Smooth muscle cell (in vitro differentiated cells): ENCODE measurements at regions not wholly inside any gene's neighbourhood (a gene's known extent, or its start where the extent isn't known, plus 50 kb on each side); places are given as distances from the start of the nearest gene placed in this dataset.

Experiments used
- DNase-seq: peaks from one replicate; lab custom pipeline; 2025; ENCODE audit not compliant: unreplicated experiment; lab: John Stamatoyannopoulos, UW
- H2AFZ ChIP-seq: fragments of 200-600 bp; sonication (generic); 2 replicates; pipeline ENCODE4 v1.6.0; 2016; ENCODE audit warnings: antibody characterized with exemption, low read depth, mild to moderate bottlenecking
- H3F3A ChIP-seq: fragments of 200-600 bp; sonication (generic); 2 replicates; pipeline ENCODE4 v1.6.0; 2017; ENCODE audit warnings: antibody characterized with exemption, low read depth
- H3K27ac ChIP-seq: fragments of 200-600 bp; sonication (generic); 2 replicates; pipeline ENCODE4 v1.5.1; 2016; ENCODE audit warnings: low read depth, mild to moderate bottlenecking
- H3K27me3 ChIP-seq: fragments of 200-600 bp; sonication (generic); 2 replicates; pipeline ENCODE4 v1.6.1; 2016; ENCODE audit warnings: low read depth, mild to moderate bottlenecking
- H3K36me3 ChIP-seq: fragments of 200-600 bp; sonication (generic); 2 replicates; pipeline ENCODE4 v1.5.1; 2016; ENCODE audit warnings: low read depth
- H3K4me1 ChIP-seq: fragments of 200-600 bp; sonication (generic); 2 replicates; pipeline ENCODE4 v1.5.1; 2016; ENCODE audit warnings: low read depth
- H3K4me2 ChIP-seq: fragments of 200-600 bp; sonication (generic); 2 replicates; pipeline ENCODE4 v1.6.0; 2016; ENCODE audit warnings: mild to moderate bottlenecking
- H3K4me3 ChIP-seq: fragments of 200-600 bp; sonication (generic); 2 replicates; pipeline ENCODE4 v1.5.1; 2016; ENCODE audit warnings: mild to moderate bottlenecking
- H3K79me2 ChIP-seq: fragments of 200-600 bp; sonication (generic); 2 replicates; pipeline ENCODE4 v1.6.0; 2016; ENCODE audit warnings: low read depth, mild to moderate bottlenecking
- H3K9ac ChIP-seq: fragments of 200-600 bp; sonication (generic); 2 replicates; pipeline ENCODE4 v1.6.0; 2016; ENCODE audit warnings: low read depth
- H3K9me3 ChIP-seq: fragments of 200-600 bp; sonication (generic); replicated peaks from 2 replicates; pipeline ENCODE4 v1.5.1; 2016; ENCODE audit warnings: low read depth
- H4K20me1 ChIP-seq: fragments of 200-600 bp; sonication (generic); 2 replicates; pipeline ENCODE4 v1.6.0; 2016; ENCODE audit warnings: low read depth
- WGBS: methylation state at CpG from one replicate; pipeline ENCODE4 v1.1.7; 2016; ENCODE audit warnings: low lambda C conversion rate; 5-methylcytosine and 5-hydroxymethylcytosine counted together
- TF ChIP-seq, protein P1 (sequence below): fragments of 200-600 bp; sonication (generic); IDR thresholded peaks from 2 replicates; pipeline ENCODE4 v1.5.1; 2017; ENCODE audit warnings: borderline replicate concordance, mild to moderate bottlenecking, antibody characterized with exemption; ENCODE audit not compliant: insufficient read depth, poor library complexity, severe bottlenecking

DNA sequence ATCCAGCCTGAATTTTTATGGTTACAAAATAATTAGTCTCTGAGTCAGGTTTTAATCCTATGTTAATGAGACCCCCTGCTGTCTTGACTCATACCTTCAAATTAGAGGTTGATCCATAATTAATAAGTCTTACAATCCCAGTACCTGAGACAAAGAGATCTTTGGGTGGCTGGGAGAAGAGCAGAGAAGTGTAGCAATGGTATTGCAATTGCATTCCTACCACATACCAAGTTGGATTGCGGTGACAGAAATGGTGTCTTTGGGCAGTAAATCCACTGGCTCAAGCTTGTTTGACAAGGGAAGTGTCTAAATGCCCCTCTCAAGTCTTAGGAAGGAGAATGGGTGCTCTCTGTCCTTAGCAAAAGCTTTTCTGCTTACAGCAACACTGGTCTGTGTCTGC, 150.4 kb downstream of the BTBD3 start:
- Histone ChIP-seq H3F3A (peaks cover 4% of the 10 kb centered on the region), H2AFZ (no peak overlapping the region), H3K4me2 (peak overlapping the region; percentile 67), H3K9ac (no peak overlapping the region), H3K27ac (peak overlapping the region; percentile 51), H3K27me3 (no peaks in the 10 kb centered on the region), H3K9me3 (no peaks in the 10 kb centered on the region), H3K36me3 (no peaks in the 10 kb centered on the region), H3K4me1 (peaks cover 19% of the 10 kb centered on the region), H3K79me2 (no peaks in the 10 kb centered on the region), H4K20me1 (no peaks in the 10 kb centered on the region), H3K4me3 (no peak overlapping the region)
- TF ChIP-seq, protein P1, sequence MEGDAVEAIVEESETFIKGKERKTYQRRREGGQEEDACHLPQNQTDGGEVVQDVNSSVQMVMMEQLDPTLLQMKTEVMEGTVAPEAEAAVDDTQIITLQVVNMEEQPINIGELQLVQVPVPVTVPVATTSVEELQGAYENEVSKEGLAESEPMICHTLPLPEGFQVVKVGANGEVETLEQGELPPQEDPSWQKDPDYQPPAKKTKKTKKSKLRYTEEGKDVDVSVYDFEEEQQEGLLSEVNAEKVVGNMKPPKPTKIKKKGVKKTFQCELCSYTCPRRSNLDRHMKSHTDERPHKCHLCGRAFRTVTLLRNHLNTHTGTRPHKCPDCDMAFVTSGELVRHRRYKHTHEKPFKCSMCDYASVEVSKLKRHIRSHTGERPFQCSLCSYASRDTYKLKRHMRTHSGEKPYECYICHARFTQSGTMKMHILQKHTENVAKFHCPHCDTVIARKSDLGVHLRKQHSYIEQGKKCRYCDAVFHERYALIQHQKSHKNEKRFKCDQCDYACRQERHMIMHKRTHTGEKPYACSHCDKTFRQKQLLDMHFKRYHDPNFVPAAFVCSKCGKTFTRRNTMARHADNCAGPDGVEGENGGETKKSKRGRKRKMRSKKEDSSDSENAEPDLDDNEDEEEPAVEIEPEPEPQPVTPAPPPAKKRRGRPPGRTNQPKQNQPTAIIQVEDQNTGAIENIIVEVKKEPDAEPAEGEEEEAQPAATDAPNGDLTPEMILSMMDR: no peak
- 4% methylated on average over 1 of the region's 1 CpG for WGBS
- DNase-seq: no peak

DNA sequence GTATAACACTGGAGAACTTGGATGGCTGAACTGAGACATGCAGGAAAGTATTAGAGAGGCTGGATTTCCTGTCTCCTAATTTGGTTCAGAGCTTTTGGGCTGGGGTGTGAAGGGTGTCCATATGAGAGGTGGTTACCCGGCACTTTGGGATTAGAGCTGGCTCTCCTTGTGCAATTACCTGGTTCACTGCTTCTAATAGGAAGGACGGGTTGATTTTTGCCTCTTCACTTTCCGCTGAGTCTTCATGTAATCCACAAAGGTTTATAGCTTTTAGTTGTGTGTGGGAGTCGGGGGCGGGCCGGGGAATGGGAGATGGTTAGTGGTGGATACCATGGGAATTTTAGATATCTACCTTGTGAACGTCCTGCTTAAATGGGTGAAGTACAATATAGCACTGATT, 151.5 kb downstream of the BTBD3 start:
- no peak for DNase-seq
- Histone ChIP-seq H3K4me2 (peak overlapping the region; percentile 67), H3K4me1 (peaks cover 19% of the 10 kb centered on the region), H3K27ac (no peak overlapping the region), H3K79me2 (no peaks in the 10 kb centered on the region), H3F3A (peaks cover 4% of the 10 kb centered on the region), H3K27me3 (no peaks in the 10 kb centered on the region), H4K20me1 (no peaks in the 10 kb centered on the region), H3K9me3 (no peaks in the 10 kb centered on the region), H3K4me3 (no peak overlapping the region), H2AFZ (no peak overlapping the region), H3K36me3 (no peaks in the 10 kb centered on the region), H3K9ac (no peak overlapping the region)
- TF ChIP-seq, protein P1: no peak
- 82% methylated on average over 7 of the region's 7 CpGs for WGBS

DNA sequence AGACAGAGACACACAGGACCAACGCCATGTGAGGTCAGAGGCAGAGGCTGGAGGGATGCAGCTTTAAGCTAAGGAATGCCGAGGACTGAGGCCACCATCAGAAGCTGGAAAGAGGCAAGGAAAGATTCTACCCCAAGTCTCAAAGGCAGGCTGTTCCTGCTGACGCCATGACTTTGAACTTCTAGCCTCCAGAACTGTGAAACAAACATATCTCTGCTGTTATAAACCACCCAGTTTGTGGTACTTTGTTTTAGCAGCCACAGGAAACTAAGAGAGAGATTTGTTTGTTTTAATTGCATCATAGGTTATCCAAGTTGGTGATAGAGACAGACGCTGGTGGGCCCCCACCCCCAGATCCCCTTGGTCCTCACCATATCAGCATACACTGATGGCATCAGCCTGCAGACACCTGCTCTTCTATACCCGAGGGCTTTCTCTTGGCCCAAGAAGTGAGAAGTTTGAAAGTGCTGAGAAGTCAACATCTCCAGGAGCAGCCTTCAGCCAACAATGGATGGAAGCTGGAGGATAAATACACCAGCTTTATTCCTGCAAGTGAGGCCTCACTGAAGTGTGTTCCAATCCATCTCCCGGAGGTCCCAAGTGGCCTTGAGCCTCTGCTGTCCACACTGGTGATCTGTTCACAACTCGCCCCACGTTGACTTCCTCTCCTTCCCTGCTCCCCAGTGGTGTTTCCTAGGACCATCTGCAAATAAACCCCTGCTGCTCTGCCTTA, 154.7 kb downstream of the BTBD3 start:
- TF ChIP-seq, protein P1: no peak
- no peaks in the 10 kb centered on the region for H3K9me3 ChIP-seq
- no peaks in the 10 kb centered on the region for H4K20me1 ChIP-seq
- whole genome bisulfite sequencing: 84% methylated on average over 8 of the region's 8 CpGs
- H3K79me2 ChIP-seq: no peaks in the 10 kb centered on the region
- DNase-seq: no peak
- H3F3A ChIP-seq: peaks cover 4% of the 10 kb centered on the region
- peaks cover 19% of the 10 kb centered on the region for H3K4me1 ChIP-seq
- no peak overlapping the region for H3K4me2 ChIP-seq
- no peak overlapping the region for H3K4me3 ChIP-seq
- H2AFZ ChIP-seq: no peak overlapping the region
- H3K27ac ChIP-seq: no peak overlapping the region
- no peaks in the 10 kb centered on the region for H3K27me3 ChIP-seq
- no peaks in the 10 kb centered on the region for H3K36me3 ChIP-seq
- H3K9ac ChIP-seq: no peak overlapping the region

- TF ChIP-seq, protein P1: no peak
- H3K4me2 ChIP-seq: no peak overlapping the region
- no peaks in the 10 kb centered on the region for H3K36me3 ChIP-seq
- H3K4me1 ChIP-seq: peaks cover 16% of the 10 kb centered on the region
- H2AFZ ChIP-seq: no peak overlapping the region
- H4K20me1 ChIP-seq: no peaks in the 10 kb centered on the region
- no peaks in the 10 kb centered on the region for H3K9me3 ChIP-seq
- no peak for DNase-seq
- H3K79me2 ChIP-seq: no peaks in the 10 kb centered on the region
- no peak overlapping the region for H3K9ac ChIP-seq
- no peak overlapping the region for H3K27ac ChIP-seq
- H3K4me3 ChIP-seq: no peak overlapping the region
- H3K27me3 ChIP-seq: no peaks in the 10 kb centered on the region
- WGBS: 91% methylated on average over 2 of the region's 2 CpGs
- H3F3A ChIP-seq: no peaks in the 10 kb centered on the region
Measured at GRCh38 chr20:12072954-12073264, 155.2 kb downstream of the BTBD3 start.
